ENCODE measurements at regions not wholly inside any gene's neighbourhood (a gene's known extent, or its start where the extent isn't known, plus 50 kb on each side); places are given as distances from the start of the nearest gene placed in this dataset.

- TF ChIP-seq ESRRG (CRISPR knock-in tag; IDR thresholded peaks at IDR 0.05), result no peak
- TF ChIP-seq CSDC2 (CRISPR knock-in tag; IDR thresholded peaks at IDR 0.05), result no peak
- no peak for TF ChIP-seq RARB (CRISPR knock-in tag; IDR thresholded peaks at IDR 0.05)
- no peak for TF ChIP-seq TCF4 (CRISPR knock-in tag; IDR thresholded peaks at IDR 0.05; ENCODE audit: borderline replicate concordance)
- TF ChIP-seq CSRNP3 (CRISPR knock-in tag; IDR thresholded peaks at IDR 0.05), result no peak
- no peak for TF ChIP-seq BACH2 (CRISPR knock-in tag; IDR thresholded peaks at IDR 0.05; ENCODE audit: borderline replicate concordance)
- TF ChIP-seq OSR1 (CRISPR knock-in tag; IDR thresholded peaks at IDR 0.05), result no peak
- no peak for TF ChIP-seq ZFP3 (CRISPR knock-in tag; IDR thresholded peaks at IDR 0.05)
- ATAC-seq, result no peak
Measured at GRCh38 chr9:129469188-129469987, 151.5 kb downstream of the C9orf50 start.

GRCh38 chr9:129467739-129468666 lies 152.9 kb downstream of the C9orf50 start:
- TF ChIP-seq TOX (CRISPR knock-in tag; IDR thresholded peaks at IDR 0.05; ENCODE audit: borderline replicate concordance), result no peak
- TF ChIP-seq, protein P1, sequence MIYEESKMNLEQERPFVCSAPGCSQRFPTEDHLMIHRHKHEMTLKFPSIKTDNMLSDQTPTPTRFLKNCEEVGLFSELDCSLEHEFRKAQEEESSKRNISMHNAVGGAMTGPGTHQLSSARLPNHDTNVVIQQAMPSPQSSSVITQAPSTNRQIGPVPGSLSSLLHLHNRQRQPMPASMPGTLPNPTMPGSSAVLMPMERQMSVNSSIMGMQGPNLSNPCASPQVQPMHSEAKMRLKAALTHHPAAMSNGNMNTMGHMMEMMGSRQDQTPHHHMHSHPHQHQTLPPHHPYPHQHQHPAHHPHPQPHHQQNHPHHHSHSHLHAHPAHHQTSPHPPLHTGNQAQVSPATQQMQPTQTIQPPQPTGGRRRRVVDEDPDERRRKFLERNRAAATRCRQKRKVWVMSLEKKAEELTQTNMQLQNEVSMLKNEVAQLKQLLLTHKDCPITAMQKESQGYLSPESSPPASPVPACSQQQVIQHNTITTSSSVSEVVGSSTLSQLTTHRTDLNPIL (CRISPR knock-in tag; IDR thresholded peaks at IDR 0.05; ENCODE audit: low read depth), result no peak
- no peak for TF ChIP-seq ZNF8 (CRISPR knock-in tag; IDR thresholded peaks at IDR 0.05)
- no peak for TF ChIP-seq ARNTL (CRISPR knock-in tag; IDR thresholded peaks at IDR 0.05; ENCODE audit: borderline replicate concordance, low read depth)
- no peak for TF ChIP-seq ZC3H10 (CRISPR knock-in tag; IDR thresholded peaks at IDR 0.05)
- ATAC-seq, result no peak

DNA sequence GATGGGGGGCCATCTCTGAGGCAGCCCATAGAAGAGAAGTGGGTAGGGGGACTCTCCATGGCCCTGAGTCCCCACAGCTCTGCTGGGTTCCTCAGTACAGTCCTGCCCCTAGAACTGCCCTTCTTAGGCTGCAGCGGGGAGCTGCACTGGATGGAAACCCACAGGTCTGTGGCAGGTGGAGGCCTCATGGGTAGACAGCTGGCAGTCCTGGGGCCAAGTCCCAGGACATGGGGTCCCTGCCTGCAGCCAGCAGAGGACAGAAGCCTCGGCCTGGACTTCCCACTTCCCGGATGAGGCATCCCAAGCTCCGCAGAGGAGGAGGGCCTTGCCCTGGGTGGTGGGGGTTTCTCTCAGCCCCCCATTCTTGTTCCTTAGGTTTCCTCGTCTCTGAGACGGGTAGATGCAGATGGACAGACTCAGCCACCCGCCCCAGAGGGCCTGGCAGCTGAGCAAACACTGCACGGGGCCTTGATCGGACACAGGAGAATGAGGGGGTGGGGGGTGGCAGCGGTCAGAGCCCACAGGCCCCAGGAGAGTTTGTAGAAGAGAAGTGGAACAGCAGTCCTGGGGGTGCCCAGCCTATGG lies 153.8 kb downstream of the C9orf50 start:
- no peak for ATAC-seq
- no peak for TF ChIP-seq ZNF565 (CRISPR knock-in tag; conservative IDR thresholded peaks at IDR 0.05; ENCODE audit: low read depth)
- no peak for TF ChIP-seq TCF4 (CRISPR knock-in tag; IDR thresholded peaks at IDR 0.05; ENCODE audit: borderline replicate concordance)
- TF ChIP-seq SNAI2 (CRISPR knock-in tag; IDR thresholded peaks at IDR 0.05), result no peak
- TF ChIP-seq POU6F1 (CRISPR knock-in tag; IDR thresholded peaks at IDR 0.05; ENCODE audit: borderline replicate concordance, low read depth), result no peak
- TF ChIP-seq, protein P1 (CRISPR knock-in tag; IDR thresholded peaks at IDR 0.05; ENCODE audit: low read depth), result no peak
- TF ChIP-seq ZFP3 (CRISPR knock-in tag; IDR thresholded peaks at IDR 0.05), result no peak
- TF ChIP-seq, protein P2, sequence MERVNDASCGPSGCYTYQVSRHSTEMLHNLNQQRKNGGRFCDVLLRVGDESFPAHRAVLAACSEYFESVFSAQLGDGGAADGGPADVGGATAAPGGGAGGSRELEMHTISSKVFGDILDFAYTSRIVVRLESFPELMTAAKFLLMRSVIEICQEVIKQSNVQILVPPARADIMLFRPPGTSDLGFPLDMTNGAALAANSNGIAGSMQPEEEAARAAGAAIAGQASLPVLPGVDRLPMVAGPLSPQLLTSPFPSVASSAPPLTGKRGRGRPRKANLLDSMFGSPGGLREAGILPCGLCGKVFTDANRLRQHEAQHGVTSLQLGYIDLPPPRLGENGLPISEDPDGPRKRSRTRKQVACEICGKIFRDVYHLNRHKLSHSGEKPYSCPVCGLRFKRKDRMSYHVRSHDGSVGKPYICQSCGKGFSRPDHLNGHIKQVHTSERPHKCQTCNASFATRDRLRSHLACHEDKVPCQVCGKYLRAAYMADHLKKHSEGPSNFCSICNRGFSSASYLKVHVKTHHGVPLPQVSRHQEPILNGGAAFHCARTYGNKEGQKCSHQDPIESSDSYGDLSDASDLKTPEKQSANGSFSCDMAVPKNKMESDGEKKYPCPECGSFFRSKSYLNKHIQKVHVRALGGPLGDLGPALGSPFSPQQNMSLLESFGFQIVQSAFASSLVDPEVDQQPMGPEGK (CRISPR knock-in tag; IDR thresholded peaks at IDR 0.05; ENCODE audit: borderline replicate concordance), result no peak
- TF ChIP-seq CSDC2 (CRISPR knock-in tag; IDR thresholded peaks at IDR 0.05), result no peak
- TF ChIP-seq ZNF8 (CRISPR knock-in tag; IDR thresholded peaks at IDR 0.05), result no peak
- no peak for TF ChIP-seq ZC3H10 (CRISPR knock-in tag; IDR thresholded peaks at IDR 0.05)
- no peak for TF ChIP-seq BACH2 (CRISPR knock-in tag; IDR thresholded peaks at IDR 0.05; ENCODE audit: borderline replicate concordance)

All from SK-N-SH treated with all-trans-retinoic acid at 6 μM for 48 hours (cell line).